ENCODE measurements at regions not wholly inside any gene's neighbourhood (a gene's known extent, or its start where the extent isn't known, plus 50 kb on each side); places are given as distances from the start of the nearest gene placed in this dataset.

GRCh38 chr22:48138855-48139254, 1376.4 kb downstream of the TBC1D22A start:
- DNase-seq (ENCODE audit: low spot score), result no peak

- DNase-seq (ENCODE audit: low spot score), result no peak
These were observed 1376.0 kb downstream of the TBC1D22A start for GRCh38 chr22:48138427-48138826.

- no peak for DNase-seq (ENCODE audit: low spot score)
These were observed 1375.2 kb downstream of the TBC1D22A start for GRCh38 chr22:48137640-48138039.

DNA sequence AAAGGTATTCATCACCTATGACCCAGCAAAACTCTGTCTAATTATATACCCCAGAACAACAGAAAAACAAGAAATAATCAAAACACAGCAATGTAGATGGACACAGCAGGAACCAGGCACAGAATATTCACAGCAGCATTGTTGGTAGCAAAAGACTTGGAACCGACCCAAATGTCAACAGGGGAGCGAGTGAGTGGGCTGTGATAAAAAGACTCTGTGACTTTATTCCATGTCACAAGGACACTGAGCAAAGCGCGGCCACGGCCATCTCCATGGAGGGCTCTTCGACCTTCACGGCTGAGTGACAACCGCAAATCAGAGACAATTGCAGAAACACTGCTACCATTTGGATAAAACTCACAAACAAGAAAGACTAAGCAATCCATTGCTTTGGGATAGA, 1373.1 kb downstream of the TBC1D22A start:
- no peak for DNase-seq (ENCODE audit: low spot score)

GRCh38 chr22:48125416-48125815, 1363.0 kb downstream of the TBC1D22A start:
- no peak for DNase-seq (ENCODE audit: low spot score)

- DNase-seq (ENCODE audit: low spot score), result no peak
These were observed 1359.5 kb downstream of the TBC1D22A start for GRCh38 chr22:48121984-48122383.

- DNase-seq (ENCODE audit: low spot score), result no peak
These were observed 1356.2 kb downstream of the TBC1D22A start for GRCh38 chr22:48118654-48119053.

- DNase-seq (ENCODE audit: low spot score), result no peak
These were observed 1354.4 kb downstream of the TBC1D22A start for GRCh38 chr22:48116871-48117270.

DNA sequence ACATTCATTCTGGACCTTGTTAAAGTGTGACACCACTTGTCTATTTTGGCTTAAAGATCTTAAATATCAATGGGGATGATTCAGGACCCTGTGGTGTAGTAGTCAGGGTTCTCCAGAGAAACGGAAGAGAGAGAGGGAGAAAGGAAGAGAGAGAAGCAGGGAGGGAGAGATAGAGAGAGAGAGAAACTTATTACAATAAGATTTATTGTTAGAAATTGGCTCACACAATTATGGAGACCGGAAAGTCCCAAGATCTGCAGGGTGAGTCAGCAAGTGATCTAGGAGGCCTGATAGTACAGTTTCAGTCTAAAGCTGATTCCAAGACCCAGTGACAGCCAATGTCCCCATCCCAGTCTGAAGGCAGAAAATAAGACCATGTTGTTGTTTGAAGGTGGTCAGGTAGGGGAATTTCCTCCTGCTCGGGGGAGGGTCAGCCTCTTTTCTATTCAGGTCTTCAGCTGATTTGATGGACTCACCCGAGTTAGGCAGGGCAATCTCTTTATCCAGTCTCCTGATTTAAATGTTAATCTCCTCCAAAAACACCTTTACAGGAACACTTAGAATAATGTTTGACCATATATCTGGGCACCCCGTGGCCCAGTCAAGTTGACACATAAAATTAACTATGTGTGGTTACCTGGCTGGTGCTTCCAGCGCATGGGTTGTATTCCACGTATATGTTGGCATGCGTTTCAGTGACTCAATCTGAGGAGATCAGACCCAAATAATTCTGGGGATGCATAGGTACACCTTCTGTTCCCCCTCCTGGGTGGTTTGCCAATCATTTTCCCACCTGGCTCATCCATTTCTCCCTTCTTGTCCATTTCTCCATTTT, 1350.5 kb downstream of the TBC1D22A start:
- no peak for DNase-seq (ENCODE audit: low spot score)

DNA sequence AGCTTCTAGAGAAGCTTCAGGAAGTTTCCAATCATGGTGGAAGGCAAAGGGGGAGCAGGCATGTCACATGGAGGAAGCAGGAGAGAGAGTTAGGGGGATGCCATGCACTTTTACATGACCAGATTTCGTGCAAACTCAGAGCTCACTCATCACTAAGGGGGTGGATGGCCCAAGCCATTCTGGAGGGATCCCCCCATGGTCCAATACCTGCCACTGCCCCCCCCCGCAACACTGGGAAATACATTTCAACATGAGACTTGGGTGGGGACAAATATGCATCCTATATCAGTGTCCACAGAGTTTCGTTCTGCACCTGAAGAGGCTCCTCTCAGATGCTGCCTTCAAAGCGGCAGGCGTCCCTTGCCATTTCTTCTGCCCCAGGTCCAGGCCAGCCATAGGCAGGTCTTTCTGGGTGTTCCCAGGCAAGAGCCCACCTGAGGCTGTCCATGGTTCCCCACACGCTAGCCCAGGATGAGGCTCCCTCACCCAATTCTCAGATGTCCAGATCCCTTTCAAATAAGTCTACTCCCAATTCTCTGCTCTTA, 1344.3 kb downstream of the TBC1D22A start:
- no peak for DNase-seq (ENCODE audit: low spot score)

- no peak for DNase-seq (ENCODE audit: low spot score)
These were observed 1343.8 kb downstream of the TBC1D22A start for GRCh38 chr22:48106215-48106614.

GRCh38 chr22:48105259-48105658, 1342.8 kb downstream of the TBC1D22A start:
- DNase-seq (ENCODE audit: low spot score), result no peak

- DNase-seq (ENCODE audit: low spot score), result no peak
These were observed 1342.3 kb downstream of the TBC1D22A start for GRCh38 chr22:48104766-48105165.

GRCh38 chr22:48104102-48104738, 1341.8 kb downstream of the TBC1D22A start:
- DNase-seq (ENCODE audit: low spot score), result no peak

- DNase-seq (ENCODE audit: low spot score), result no peak
These were observed 1340.9 kb downstream of the TBC1D22A start for GRCh38 chr22:48103126-48103875.

- no peak for DNase-seq (ENCODE audit: low spot score)
These were observed 1340.1 kb downstream of the TBC1D22A start for GRCh38 chr22:48102581-48102980.

GRCh38 chr22:48101704-48102103, 1339.3 kb downstream of the TBC1D22A start:
- no peak for DNase-seq (ENCODE audit: low spot score)

DNA sequence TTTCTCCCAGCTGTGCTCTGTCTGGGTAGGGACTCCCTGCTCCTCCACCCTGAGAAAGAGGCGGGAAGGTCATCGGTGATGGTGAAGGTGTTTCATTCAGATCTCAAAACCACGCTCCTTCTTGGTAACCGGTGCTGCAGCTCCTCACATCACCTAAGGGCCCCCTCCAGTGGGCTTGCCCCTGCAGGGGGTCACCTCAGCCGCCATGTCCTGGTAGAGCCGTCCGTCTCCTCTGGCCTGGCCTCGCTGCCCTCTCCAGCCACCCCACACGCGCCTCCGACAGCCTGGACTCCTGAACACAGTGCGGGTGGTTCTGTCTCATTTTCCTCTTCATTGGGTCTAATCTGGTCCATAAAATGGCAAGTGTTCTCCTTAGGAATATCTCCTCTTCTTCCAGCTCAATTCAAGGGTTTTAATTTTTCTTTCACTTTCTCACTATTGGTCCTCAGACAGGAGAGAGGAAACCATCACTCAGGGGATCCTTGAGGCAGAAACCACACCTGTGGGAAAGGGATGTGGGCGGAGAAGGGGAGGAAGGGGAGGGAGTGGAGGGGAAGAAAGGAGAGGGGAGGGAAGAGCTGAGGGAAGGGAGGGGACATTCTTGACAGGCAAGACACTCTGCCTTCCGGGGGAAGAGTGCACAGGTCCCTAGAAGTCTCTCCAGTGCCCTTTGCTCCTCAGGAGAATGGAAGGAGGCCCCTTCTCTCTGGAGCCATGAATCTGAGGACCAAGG, 1338.4 kb downstream of the TBC1D22A start:
- DNase-seq (ENCODE audit: low spot score), result no peak

DNA sequence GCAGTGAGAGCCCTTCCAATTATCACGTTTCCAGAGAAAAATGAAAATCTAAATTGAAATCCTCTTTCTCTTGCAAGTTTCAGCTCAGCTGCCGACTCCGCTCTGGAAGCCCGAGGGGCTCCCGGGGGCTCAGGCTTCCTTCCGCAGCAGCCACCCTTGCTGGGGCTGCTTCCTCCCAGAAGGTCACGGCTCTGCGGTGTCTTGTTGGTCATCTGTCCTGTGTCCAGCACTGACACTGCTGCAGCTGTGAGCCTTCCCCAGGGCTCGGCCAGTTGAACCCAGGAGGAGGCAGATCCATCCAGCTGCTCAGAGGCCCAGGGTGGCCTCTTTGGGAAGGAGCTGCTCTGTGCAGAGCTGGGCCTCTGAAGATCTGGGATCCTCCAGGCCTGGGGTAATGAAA, 1337.2 kb downstream of the TBC1D22A start:
- no peak for DNase-seq (ENCODE audit: low spot score)

DNA sequence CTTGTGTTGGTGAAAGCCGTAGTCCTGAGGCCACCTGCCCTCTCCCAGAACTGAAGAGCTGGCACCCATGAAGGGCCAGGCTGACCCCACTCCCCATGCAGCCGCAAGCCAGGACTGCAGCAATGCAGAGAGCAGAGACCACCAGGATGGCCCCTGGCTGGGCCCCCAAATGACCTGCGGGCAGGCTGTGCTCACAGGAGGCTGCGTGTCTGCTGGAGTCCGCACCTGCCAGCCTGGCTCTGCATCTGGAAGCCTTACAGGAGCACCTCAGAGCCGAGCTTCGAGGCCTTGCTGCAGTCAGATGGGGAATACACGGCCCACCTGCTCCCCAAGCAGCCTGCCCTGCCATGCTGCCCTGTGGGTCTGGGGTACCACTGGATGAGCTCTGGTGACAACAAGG, 1336.8 kb downstream of the TBC1D22A start:
- DNase-seq (ENCODE audit: low spot score), result no peak

GRCh38 chr22:48098921-48099245, 1336.4 kb downstream of the TBC1D22A start:
- no peak for DNase-seq (ENCODE audit: low spot score)
